NCI-H1417 (cell line): ENCODE measurements at regions not wholly inside any gene's neighbourhood (a gene's known extent, or its start where the extent isn't known, plus 50 kb on each side); places are given as distances from the start of the nearest gene placed in this dataset.

Experiments
- DNase-seq, 3 experiments: peaks; one replicate each; lab custom pipeline; 2025; lab: John Stamatoyannopoulos, UW

GRCh38 chr15:93720607-93721006 is 510.8 kb upstream of the MCTP2 start:
- no peak for DNase-seq

- no peak for DNase-seq
Measured at GRCh38 chr15:93719921-93720351, 511.4 kb upstream of the MCTP2 start.

- DNase-seq, result peak in 2 of 3 experiments; percentile 59 to 73
Measured at GRCh38 chr15:93716615-93717231, 514.6 kb upstream of the MCTP2 start.

GRCh38 chr15:93709708-93710107 is 521.7 kb upstream of the MCTP2 start:
- DNase-seq, result no peak

GRCh38 chr15:93708724-93709445 is 522.5 kb upstream of the MCTP2 start:
- DNase-seq, result no peak

GRCh38 chr15:93707751-93708150 is 523.6 kb upstream of the MCTP2 start:
- DNase-seq, result no peak

GRCh38 chr15:93706495-93707292 is 524.7 kb upstream of the MCTP2 start:
- DNase-seq, result no peak

- no peak for DNase-seq
Measured at GRCh38 chr15:93705753-93706455, 525.5 kb upstream of the MCTP2 start.

GRCh38 chr15:93703092-93703739 is 528.1 kb upstream of the MCTP2 start:
- DNase-seq, result peak in 2 of 3 experiments; percentile 33 to 43

- DNase-seq, result no peak
Measured at GRCh38 chr15:93700051-93700450, 531.3 kb upstream of the MCTP2 start.

GRCh38 chr15:93694033-93694432 is 537.3 kb upstream of the MCTP2 start:
- no peak for DNase-seq

GRCh38 chr15:93683651-93684050 is 547.7 kb upstream of the MCTP2 start:
- no peak for DNase-seq

GRCh38 chr15:93671387-93671943 is 559.9 kb upstream of the MCTP2 start:
- peak in 2 of 3 experiments; percentile 33 to 78 for DNase-seq

GRCh38 chr15:93670931-93671330 is 560.4 kb upstream of the MCTP2 start:
- DNase-seq, result peak in 1 of 3 experiments; percentile 59

GRCh38 chr15:93664213-93664956 is 567.0 kb upstream of the MCTP2 start:
- no peak for DNase-seq

GRCh38 chr15:93662162-93662885 is 569.0 kb upstream of the MCTP2 start:
- no peak for DNase-seq

- peak in 1 of 3 experiments; percentile 58 for DNase-seq
Measured at GRCh38 chr15:93658026-93658816, 569.2 kb upstream of the RGMA start.

GRCh38 chr15:93656041-93656440 is 567.0 kb upstream of the RGMA start:
- no peak for DNase-seq

- no peak for DNase-seq
Measured at GRCh38 chr15:93649691-93650235, 560.8 kb upstream of the RGMA start.
